Activated CD8-positive, alpha-beta memory T cell treated with anti-CD3 and anti-CD28 coated beads, Interleukin-2, amount 50 U/mL, for 1 hour (primary cell): ENCODE measurements at regions not wholly inside any gene's neighbourhood (a gene's known extent, or its start where the extent isn't known, plus 50 kb on each side); places are given as distances from the start of the nearest gene placed in this dataset.
"Not testable (repeated sequence)": the region's sequence is repeated elsewhere in the genome, so short reads cannot be mapped to it uniquely, and the experiment has no call there.

Experiments used
- DNase-seq: peaks from one replicate; pipeline ENCODE4 v3.0.0-alpha.2; 2020; ENCODE audit errors: extremely low read depth

DNA sequence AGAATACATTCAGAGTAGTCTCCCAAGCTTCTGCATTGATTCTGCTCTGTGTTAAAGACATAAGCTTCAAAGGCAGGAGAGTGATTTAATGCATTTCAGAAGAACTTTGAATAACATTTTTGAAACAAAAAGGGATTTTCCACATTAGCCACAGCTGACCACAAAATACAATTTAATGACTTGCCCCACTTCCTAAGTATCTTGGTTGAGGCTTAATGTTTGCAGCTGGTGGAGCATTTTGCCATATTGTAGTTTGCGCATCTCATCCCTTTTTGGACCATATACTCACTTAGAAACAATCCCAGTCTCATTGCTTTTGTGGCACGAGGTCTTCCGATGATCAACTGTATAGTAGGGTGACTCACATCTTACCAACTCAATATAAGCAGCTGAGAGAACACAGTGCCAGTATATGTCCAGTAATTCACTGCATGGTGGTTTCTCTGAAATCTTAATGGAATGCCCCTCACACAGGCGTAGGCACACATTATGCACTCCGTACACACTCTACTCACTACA, 455.8 kb upstream of the PTGER4 start:
- no peak for DNase-seq

- no peak for DNase-seq
Measured at GRCh38 chr5:40221796-40222195, 457.9 kb upstream of the PTGER4 start.

- DNase-seq: no peak
Measured at GRCh38 chr5:40221255-40221654, 458.5 kb upstream of the PTGER4 start.

DNA sequence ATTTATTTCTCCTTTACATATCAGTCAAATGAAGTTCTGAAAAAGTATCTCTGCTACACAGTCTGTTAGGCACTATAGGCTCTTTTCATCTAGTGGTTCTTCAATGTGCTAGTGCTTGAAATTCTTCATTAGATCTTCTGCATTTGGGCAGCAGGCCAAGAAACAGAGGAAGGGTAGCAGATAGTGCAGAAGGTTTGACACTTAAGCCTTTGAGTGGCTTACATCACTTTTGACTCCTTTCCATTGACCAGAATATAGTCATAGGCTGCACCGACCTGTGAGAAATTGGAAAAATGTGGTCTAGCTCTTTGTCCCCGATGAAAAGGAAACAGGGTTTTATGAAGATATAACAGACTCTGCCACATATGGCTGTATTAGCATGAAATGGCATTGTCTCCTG, 459.5 kb upstream of the PTGER4 start:
- peak; percentile 2 for DNase-seq

- no peak for DNase-seq
Measured at GRCh38 chr5:40217553-40217952, 462.2 kb upstream of the PTGER4 start.

DNA sequence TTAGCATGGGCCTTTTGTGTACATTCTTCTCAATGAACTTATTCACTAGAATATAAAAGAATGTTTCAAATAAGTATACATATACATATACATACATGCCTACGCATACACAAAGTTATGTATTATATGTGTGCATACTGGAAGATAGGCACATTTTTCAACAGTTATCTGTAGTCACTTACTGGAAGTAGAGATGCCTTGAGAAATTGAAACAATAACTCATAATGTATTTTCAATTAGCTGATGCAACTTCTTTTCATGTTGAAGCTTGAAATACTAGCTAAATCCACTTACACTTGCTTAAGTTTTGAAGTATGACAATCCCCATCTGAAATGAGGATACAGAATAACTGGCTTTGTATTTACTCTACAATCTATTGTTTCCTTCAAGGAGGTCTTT, 469.0 kb upstream of the PTGER4 start:
- no peak for DNase-seq

GRCh38 chr5:40206030-40206429, 473.7 kb upstream of the PTGER4 start:
- no peak for DNase-seq

DNA sequence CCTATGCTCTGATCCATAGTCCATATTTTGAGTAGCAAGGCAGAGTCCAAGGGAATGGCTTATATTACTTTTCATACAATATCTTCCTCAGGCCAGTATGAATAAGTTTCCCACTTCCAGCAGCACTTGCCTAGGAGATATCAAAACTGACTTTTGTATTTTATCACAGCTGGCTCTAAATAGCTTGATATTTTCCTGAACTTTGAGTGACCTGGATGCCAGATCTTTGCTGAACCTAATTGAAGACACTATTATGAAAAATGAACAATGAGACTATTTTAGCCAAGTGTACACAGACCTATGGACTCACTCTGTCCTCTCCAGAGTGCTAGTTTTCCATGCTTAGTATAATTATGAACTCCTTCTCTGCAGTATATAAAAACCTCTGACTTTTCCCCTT, 475.6 kb upstream of the PTGER4 start:
- no peak for DNase-seq

GRCh38 chr5:40202814-40203440, 476.8 kb upstream of the PTGER4 start:
- DNase-seq: no peak

- DNase-seq: no peak
Measured at GRCh38 chr5:40198736-40199135, 481.0 kb upstream of the PTGER4 start.

GRCh38 chr5:40195574-40195973, 484.1 kb upstream of the PTGER4 start:
- DNase-seq: not testable (repeated sequence)

- DNase-seq: no peak
Measured at GRCh38 chr5:40191150-40191549, 488.6 kb upstream of the PTGER4 start.

- DNase-seq: no peak
Measured at GRCh38 chr5:40172721-40173120, 507.0 kb upstream of the PTGER4 start.

GRCh38 chr5:40171971-40172370, 507.7 kb upstream of the PTGER4 start:
- DNase-seq: no peak

GRCh38 chr5:40167283-40167682, 512.4 kb upstream of the PTGER4 start:
- DNase-seq: no peak

GRCh38 chr5:40166802-40167201, 512.9 kb upstream of the PTGER4 start:
- DNase-seq: no peak

DNA sequence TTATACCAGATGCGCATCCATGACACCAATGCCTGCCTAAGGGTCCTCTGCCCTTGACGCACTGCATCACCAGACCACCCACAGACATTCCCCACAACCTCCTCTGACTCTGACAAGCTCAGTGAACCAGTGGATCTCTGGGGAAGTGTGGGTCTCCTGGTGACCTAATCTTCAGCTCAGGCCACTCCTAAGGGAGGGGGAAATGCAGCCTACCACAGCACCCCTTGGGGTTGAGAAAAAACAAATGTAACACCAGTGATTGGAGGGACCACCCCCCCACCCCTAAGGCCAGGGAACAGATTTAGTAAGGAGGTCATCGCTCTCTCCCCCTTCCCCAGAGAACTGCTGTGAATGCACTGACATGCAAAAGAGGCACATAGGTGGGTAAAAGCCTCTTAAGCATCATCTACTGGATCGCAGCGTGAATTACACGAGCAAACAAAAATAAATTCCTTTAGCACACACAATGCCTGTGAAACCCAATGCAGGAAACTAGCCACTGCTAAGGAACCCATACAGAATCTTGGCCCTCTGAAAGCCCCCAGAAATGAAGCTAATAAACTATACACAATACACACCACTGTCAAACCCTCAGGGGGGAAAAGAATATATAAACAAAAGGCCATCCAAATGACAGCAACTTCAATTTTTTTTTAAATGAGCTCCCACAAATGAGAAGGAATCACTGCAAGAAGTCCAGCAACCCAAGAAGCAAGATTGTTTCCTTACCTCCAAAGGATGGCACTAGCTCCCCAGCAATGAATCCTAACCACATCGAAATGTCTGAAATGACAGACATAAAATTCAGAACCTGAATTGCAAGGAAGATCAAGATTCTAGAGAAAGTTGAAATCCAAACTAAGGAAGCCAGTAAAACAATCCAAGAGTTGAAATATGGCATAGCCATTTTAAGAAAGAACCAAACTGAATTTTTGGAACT, 513.7 kb upstream of the PTGER4 start:
- no peak for DNase-seq

GRCh38 chr5:40165106-40165788, 514.5 kb upstream of the PTGER4 start:
- DNase-seq: no peak

DNA sequence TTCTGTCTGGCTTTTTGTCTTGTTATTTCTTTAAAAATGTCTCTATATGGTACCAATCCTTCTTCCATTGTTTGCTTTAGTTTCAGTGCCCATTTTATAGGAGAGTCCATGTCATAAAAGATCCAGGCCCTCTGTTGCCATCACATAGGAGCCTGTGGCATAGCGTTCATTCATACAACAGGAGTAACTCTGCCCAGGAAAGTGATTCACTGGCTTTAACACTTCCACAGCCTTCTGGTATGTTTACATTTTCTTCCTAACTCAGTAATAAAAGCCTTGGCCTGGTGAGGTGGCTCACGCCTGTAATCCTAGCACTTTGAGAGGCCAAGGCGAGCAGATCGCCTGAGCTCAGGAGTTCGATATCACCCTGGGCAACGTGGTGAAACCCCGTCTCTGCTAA, 519.3 kb upstream of the PTGER4 start:
- no peak for DNase-seq

DNA sequence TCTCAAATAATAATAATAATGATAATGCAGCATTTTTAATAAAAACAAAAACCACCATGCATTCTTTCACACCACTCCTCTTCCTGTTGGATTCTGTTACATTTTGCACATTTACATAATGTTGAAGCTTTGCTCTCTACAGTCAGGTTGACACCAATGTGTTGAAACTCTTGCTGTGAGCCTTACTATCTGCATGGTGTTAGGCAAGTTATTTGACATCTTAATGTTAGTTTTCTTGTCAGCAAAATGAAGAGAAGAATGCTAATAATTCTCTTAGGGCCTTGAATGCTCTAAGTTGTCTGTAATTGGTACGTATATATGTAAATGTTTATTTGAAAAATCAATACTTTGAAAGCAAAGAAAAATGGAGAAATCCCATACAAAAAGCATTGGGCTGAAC, 525.5 kb upstream of the PTGER4 start:
- DNase-seq: no peak

DNA sequence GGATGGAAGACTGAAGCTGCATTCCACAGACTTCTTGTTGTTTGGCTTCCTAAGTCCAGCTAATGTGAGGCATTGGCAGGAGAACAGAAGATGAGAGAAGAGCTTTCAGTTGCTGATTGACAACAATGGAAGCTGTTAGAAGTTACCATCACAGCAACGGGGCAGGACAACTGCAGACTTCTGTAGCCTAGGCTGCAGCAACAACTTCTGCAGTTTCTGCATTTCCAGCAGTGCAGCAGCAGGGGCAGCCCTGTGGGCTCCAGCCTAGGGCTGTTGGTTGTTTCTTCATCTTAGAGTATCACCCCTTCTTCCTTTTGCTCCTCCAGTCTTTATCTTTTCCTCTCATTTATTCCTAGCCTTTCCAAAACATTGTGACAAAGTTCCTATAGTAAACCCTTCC, 528.8 kb upstream of the PTGER4 start:
- no peak for DNase-seq

GRCh38 chr5:40141896-40142295, 537.8 kb upstream of the PTGER4 start:
- no peak for DNase-seq
